GM12865 (cell line): ENCODE measurements at regions not wholly inside any gene's neighbourhood (a gene's known extent, or its start where the extent isn't known, plus 50 kb on each side); places are given as distances from the start of the nearest gene placed in this dataset.

Source experiments
- DNase-seq: peaks from one replicate; pipeline ENCODE4 v3.0.0; 2010; ENCODE audit warnings: low read depth
- H3K4me3 ChIP-seq: 2 replicates; pipeline ENCODE4 v1.5.1; 2011; ENCODE audit warnings: mild to moderate bottlenecking, low read depth, low read length, control low read depth
- TF ChIP-seq, protein P1 (sequence below): IDR thresholded peaks from 2 replicates; pipeline ENCODE4 v1.5.1; 2011; ENCODE audit warnings: low read length, control low read depth, low read depth, inconsistent platforms; ENCODE audit not compliant: insufficient read depth; ENCODE audit errors: missing control alignments

DNA sequence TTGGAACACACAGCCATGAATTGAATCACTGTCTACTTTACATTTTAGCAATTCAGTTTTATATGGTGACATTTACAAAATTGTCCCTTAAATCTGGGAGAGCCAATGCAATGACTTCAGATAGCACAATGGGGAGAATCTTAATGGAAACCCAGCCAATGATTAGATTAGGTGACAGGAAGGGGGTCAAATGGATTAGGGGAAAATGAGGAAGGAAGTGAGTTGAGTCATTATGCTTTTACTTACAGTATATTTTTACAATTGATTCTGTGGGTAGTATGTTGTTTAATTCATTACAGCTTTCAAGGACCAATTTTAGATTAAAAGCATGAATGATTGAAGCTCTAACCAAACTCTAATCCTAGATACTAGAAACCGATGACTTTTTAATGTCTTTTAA is 229.8 kb downstream of the SOX4 start:
- DNase-seq = no peak
- TF ChIP-seq, protein P1, sequence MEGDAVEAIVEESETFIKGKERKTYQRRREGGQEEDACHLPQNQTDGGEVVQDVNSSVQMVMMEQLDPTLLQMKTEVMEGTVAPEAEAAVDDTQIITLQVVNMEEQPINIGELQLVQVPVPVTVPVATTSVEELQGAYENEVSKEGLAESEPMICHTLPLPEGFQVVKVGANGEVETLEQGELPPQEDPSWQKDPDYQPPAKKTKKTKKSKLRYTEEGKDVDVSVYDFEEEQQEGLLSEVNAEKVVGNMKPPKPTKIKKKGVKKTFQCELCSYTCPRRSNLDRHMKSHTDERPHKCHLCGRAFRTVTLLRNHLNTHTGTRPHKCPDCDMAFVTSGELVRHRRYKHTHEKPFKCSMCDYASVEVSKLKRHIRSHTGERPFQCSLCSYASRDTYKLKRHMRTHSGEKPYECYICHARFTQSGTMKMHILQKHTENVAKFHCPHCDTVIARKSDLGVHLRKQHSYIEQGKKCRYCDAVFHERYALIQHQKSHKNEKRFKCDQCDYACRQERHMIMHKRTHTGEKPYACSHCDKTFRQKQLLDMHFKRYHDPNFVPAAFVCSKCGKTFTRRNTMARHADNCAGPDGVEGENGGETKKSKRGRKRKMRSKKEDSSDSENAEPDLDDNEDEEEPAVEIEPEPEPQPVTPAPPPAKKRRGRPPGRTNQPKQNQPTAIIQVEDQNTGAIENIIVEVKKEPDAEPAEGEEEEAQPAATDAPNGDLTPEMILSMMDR = no peak

DNA sequence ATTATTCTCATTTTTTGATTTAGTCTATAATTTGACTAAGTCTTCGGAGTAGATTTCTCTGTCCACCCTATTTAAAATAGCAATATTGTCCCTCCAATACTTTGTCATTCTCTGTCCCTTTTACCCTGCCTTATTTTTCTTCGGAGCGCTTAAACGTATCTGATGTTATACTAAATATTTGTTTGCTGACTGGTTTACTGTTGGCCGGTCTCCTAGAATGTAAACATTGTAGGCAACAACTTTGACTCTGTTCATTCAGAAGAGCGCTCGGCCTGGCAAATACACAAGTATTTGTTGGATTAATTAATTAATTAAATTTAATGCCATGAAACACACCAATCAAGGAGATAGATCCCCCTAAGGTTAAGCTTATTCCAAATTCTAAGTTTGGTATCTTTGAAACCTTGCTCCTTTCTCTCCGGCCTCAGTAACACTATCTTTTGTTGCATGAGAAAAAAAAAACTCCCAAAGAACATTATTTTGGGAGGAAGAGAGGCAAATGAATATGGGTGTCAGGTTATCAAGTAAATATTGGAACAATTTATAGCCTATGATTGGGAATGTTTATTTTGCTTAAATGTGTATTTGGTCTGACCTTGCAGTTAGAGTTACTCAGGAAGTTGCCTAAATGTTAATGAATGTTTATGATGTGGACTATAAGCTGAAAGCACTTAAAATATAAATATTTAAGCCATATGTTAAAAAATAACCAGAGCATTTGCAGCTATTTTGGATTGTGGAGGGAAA is 231.1 kb downstream of the SOX4 start:
- H3K4me3 ChIP-seq = no peak overlapping the region
- no peak for DNase-seq
- TF ChIP-seq, protein P1 = no peak

More for the DNA sequence above, 229.8 kb downstream of the SOX4 start:
- no peak overlapping the region for H3K4me3 ChIP-seq

DNA sequence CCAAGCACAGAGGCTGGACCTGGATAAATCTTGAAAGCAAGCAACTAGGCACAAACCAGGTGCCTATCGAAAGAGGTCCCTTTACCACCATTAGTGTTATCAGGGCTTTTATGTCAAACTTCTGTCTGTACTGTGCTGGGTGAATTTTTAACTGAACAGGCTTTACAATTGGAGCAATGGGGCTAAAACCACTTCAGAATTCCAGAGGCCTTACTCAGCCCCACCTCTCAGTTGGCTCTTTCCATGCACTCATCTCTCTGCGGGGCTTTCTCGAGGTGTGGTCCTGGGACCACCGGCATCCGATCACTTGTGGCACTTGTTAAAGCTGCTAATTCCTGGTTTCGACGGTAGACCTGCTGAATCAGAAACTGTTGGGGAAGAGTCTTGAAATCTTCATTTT is 232.5 kb downstream of the SOX4 start:
- no peak overlapping the region for H3K4me3 ChIP-seq
- TF ChIP-seq, protein P1 = no peak
- DNase-seq = no peak

DNA sequence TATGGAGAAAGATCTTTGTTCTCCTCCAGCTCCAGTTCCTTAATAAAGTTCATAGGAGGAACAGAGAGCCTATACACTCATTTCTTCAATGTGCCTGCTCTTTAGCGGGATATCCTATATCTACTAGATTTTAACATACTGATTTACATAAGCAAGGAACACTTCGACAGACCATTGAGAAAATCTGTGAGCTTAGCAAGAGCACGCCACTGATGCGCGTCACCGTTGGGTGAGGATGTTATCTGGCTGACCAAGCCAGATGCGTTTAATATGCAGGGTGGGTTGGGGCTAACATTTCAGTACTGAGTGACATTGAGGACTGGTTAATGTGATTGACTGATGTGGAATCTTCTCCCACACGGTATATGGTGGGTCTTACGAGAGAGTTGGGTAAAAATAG is 233.4 kb downstream of the SOX4 start:
- no peak overlapping the region for H3K4me3 ChIP-seq
- DNase-seq = no peak
- TF ChIP-seq, protein P1 = no peak

DNA sequence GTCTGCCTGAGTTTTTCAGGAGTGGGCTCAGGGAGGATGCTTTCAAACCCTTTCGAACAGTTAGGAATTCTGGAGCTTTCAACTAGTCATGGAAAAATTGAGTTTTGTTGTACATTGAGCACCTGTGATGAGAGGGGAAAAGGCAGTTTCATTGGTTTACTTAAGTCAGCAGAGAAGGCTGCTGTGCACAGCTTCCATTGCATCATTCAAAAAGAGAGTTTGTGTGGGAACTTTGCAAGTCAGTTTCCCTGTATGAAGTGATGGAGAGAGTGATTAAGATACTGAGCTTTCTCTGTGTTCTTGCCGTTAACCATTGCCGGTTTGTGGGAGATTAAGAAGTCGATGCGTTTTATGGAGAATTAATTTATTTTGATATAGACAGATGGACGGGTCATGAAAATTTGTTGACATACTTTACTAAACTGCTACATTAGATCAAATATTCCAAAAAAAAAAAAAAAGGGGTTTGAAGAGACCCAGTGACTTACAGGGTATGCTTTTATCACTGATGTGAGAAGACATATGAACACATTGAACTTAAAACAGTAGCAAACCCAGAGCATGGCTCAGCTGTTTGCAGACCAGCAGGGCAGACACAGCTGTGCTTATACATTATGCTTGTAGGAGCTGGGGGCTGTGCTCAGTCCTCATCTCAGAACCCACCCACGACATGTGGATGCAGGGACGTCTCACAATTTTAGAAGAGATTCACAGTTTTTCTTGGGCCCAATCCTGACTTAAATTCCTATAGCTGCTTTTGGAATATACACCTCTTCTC is 234.1 kb downstream of the SOX4 start:
- H3K4me3 ChIP-seq = no peak overlapping the region
- TF ChIP-seq, protein P1 = no peak
- no peak for DNase-seq

DNA sequence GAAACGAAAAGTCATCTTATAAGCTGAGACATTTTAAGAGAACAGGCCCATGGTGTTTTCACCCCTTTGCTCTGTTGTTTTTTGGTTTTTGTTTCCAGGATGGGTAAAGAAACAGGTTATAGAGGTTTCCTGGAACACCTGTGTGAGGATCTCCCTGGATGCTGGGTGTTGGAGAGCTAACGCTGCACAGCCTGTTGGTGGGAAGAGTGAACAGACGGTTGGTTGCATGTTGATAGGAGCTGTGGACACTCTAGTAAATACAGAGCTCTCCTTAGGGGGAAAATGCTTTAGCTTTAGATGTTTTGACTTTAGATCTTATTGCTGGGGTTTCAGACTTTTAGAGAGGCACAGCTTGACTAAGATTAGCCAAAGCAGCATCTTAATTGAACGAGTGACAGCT is 235.2 kb downstream of the SOX4 start:
- no peak for DNase-seq
- TF ChIP-seq, protein P1 = no peak
- no peak overlapping the region for H3K4me3 ChIP-seq

DNA sequence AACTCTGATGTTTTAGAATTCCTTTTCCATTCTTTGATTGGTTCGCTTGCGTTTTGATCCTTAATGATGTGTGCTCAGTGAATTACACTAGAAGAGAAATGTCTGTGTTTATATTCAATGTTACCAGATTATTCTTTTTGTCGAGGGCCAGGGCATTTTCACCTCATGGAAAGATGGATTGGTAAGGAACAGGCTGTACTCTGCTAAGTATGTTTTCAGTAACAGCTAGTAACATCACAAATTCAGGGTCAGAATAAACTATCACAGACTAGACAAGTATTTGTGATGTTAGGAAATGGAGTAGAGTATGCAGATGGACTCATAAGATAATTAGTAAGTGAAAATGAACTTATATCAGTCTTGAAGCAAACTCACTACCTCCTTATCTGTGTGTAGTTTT is 235.6 kb downstream of the SOX4 start:
- no peak overlapping the region for H3K4me3 ChIP-seq
- DNase-seq = no peak
- TF ChIP-seq, protein P1 = no peak
